Neural cell (in vitro differentiated cells): ENCODE measurements at regions not wholly inside any gene's neighbourhood (a gene's known extent, or its start where the extent isn't known, plus 50 kb on each side); places are given as distances from the start of the nearest gene placed in this dataset.

Source experiments
- EP300 ChIP-seq: fragments of 450-650 bp; conservative IDR thresholded peaks from 2 replicates; pipeline ENCODE4 v1.6.1; 2014; ENCODE audit warnings: antibody characterized with exemption, mild to moderate bottlenecking, moderate library complexity; ENCODE audit not compliant: poor library complexity, severe bottlenecking
- EZH2 ChIP-seq: fragments of 200-600, 300-800 bp; shearing (Covaris generic), sonication (generic); IDR thresholded peaks from 2 replicates; pipeline ENCODE4 v1.6.1; 2014; ENCODE audit warnings: antibody characterized with exemption, low read length, borderline replicate concordance, mild to moderate bottlenecking; ENCODE audit not compliant: insufficient read depth, poor library complexity, severe bottlenecking
- MXI1 ChIP-seq: fragments of 450-650 bp; conservative IDR thresholded peaks from 2 replicates; pipeline ENCODE4 v1.6.1; 2014; ENCODE audit warnings: antibody characterized with exemption, mild to moderate bottlenecking; ENCODE audit not compliant: poor library complexity, severe bottlenecking
- POLR2AphosphoS5 ChIP-seq: IDR thresholded peaks from 2 replicates; pipeline ENCODE4 v1.6.1; 2012
- RAD21 ChIP-seq: fragments of 450-650 bp; conservative IDR thresholded peaks from 2 replicates; pipeline ENCODE4 v1.6.1; 2014; ENCODE audit warnings: antibody characterized with exemption, mild to moderate bottlenecking, moderate library complexity
- TAF1 ChIP-seq: IDR thresholded peaks from 2 replicates; pipeline ENCODE4 v1.6.1; 2012; ENCODE audit warnings: low read depth
- TF ChIP-seq, protein P1 (sequence below): fragments of 450-650 bp; IDR thresholded peaks from 2 replicates; pipeline ENCODE4 v1.5.1; 2014; ENCODE audit warnings: antibody characterized with exemption, mild to moderate bottlenecking, moderate library complexity; ENCODE audit not compliant: poor library complexity, severe bottlenecking
- TF ChIP-seq, protein P2 (sequence below): IDR thresholded peaks from 2 replicates; pipeline ENCODE4 v1.6.1; 2012; ENCODE audit warnings: borderline replicate concordance

GRCh38 chr12:29929295-29929694, 145.6 kb upstream of the TMTC1 start:
- TF ChIP-seq MXI1, result no peak
- TF ChIP-seq, protein P1, sequence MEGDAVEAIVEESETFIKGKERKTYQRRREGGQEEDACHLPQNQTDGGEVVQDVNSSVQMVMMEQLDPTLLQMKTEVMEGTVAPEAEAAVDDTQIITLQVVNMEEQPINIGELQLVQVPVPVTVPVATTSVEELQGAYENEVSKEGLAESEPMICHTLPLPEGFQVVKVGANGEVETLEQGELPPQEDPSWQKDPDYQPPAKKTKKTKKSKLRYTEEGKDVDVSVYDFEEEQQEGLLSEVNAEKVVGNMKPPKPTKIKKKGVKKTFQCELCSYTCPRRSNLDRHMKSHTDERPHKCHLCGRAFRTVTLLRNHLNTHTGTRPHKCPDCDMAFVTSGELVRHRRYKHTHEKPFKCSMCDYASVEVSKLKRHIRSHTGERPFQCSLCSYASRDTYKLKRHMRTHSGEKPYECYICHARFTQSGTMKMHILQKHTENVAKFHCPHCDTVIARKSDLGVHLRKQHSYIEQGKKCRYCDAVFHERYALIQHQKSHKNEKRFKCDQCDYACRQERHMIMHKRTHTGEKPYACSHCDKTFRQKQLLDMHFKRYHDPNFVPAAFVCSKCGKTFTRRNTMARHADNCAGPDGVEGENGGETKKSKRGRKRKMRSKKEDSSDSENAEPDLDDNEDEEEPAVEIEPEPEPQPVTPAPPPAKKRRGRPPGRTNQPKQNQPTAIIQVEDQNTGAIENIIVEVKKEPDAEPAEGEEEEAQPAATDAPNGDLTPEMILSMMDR, result no peak
- no peak for TF ChIP-seq RAD21
- TF ChIP-seq EP300, result no peak
- TF ChIP-seq POLR2AphosphoS5, result no peak
- TF ChIP-seq EZH2, result no peak
- TF ChIP-seq, protein P2, sequence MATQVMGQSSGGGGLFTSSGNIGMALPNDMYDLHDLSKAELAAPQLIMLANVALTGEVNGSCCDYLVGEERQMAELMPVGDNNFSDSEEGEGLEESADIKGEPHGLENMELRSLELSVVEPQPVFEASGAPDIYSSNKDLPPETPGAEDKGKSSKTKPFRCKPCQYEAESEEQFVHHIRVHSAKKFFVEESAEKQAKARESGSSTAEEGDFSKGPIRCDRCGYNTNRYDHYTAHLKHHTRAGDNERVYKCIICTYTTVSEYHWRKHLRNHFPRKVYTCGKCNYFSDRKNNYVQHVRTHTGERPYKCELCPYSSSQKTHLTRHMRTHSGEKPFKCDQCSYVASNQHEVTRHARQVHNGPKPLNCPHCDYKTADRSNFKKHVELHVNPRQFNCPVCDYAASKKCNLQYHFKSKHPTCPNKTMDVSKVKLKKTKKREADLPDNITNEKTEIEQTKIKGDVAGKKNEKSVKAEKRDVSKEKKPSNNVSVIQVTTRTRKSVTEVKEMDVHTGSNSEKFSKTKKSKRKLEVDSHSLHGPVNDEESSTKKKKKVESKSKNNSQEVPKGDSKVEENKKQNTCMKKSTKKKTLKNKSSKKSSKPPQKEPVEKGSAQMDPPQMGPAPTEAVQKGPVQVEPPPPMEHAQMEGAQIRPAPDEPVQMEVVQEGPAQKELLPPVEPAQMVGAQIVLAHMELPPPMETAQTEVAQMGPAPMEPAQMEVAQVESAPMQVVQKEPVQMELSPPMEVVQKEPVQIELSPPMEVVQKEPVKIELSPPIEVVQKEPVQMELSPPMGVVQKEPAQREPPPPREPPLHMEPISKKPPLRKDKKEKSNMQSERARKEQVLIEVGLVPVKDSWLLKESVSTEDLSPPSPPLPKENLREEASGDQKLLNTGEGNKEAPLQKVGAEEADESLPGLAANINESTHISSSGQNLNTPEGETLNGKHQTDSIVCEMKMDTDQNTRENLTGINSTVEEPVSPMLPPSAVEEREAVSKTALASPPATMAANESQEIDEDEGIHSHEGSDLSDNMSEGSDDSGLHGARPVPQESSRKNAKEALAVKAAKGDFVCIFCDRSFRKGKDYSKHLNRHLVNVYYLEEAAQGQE, result no peak
- no peak for TF ChIP-seq TAF1
